ENCODE measurements at regions not wholly inside any gene's neighbourhood (a gene's known extent, or its start where the extent isn't known, plus 50 kb on each side); places are given as distances from the start of the nearest gene placed in this dataset.
"Not testable (repeated sequence)": the region's sequence is repeated elsewhere in the genome, so short reads cannot be mapped to it uniquely, and the experiment has no call there.

DNA sequence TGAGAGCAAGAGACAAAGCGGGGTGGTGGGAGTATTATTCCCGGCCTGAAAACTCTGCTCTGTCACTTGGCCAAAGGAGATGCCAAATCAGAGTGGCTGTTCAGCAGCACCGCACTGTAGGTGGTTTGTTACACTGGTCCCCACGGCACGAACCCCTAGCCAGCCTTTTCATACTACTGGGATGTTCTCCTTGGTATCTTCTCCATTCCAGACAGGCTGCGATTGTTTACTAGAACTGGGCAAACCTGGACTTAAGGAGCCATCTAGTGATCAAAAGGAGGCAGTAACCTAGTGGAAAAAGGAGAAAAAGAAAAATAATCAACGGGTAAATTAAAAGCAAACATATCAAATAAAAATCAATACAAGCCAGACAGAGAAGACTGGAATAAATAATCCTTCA lies 58.9 kb upstream of the TMTC2 start:
- DNase-seq (ENCODE audit: low read depth), result peak; percentile 40

DNA sequence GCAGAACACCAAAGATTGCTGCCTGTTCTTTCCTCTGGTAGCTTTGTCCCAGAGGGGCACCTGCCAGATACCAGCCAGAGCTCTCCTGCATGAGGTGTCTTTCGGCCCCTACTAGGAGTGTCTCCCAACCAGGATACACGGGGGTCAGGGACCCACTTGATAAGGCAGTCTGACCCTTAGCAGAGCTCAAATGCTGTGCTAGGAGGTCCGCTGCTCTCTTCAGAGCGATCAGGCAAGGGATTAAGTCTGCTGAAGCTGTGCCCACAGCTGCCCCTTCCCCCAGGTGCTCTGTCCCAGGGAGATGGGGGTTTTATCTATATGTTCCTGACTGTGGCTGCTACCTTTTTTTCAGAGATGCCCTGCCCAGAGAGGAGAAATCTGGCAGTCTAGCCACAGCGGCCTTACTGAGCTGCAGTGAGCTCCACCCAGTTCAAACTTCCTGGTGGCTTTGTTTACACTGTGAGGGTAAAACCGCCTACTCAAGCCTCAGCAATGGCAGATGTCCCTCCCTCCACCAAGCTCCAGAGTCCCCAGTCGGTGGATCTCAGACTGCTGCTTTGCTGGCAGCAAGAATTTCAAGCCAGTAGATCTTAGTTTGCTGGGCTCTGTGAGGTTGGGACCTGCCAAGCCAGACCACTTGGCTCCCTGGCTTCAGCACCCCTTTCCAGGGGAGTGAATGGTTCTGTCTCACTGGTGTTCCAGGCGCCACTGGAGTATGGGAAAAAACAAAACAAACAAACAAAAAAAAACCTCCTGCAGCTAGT lies 52.0 kb upstream of the TMTC2 start:
- DNase-seq (ENCODE audit: low read depth), result not testable (repeated sequence)

DNA sequence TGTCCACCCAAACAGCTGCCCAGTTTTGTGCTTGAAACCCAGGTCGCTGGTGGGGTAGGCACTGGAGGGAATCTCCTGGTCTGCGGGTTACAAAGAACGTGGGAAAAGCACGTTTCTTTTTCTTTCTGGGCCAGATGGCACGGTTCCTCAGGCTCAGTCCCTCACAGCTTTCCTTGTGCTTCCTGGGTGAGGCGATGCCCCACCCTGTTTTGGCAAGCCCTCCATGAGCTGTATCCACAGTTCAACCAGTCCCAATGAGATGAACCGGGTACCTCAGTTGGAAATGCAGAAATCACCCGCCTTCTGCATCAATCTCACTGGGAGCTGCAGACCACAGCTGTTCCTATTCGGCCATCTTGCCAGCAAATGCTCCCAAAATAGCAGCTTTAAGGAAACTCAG lies 51.4 kb upstream of the TMTC2 start:
- DNase-seq (ENCODE audit: low read depth), result peak; percentile 5
